AG09319 (cell line): ENCODE measurements at regions not wholly inside any gene's neighbourhood (a gene's known extent, or its start where the extent isn't known, plus 50 kb on each side); places are given as distances from the start of the nearest gene placed in this dataset.
"Not testable (repeated sequence)": the region's sequence is repeated elsewhere in the genome, so short reads cannot be mapped to it uniquely, and the experiment has no call there.

Source experiments
- DNase-seq: peaks from one replicate; pipeline ENCODE4 v3.0.0-alpha.2; 2010; ENCODE audit warnings: low read depth; ENCODE audit errors: extremely low read depth
- TF ChIP-seq, protein P1 (sequence below): IDR thresholded peaks from 2 replicates; pipeline ENCODE4 v1.5.1; 2011; ENCODE audit warnings: low read depth, mild to moderate bottlenecking, inconsistent platforms, low read length, moderate library complexity

DNA sequence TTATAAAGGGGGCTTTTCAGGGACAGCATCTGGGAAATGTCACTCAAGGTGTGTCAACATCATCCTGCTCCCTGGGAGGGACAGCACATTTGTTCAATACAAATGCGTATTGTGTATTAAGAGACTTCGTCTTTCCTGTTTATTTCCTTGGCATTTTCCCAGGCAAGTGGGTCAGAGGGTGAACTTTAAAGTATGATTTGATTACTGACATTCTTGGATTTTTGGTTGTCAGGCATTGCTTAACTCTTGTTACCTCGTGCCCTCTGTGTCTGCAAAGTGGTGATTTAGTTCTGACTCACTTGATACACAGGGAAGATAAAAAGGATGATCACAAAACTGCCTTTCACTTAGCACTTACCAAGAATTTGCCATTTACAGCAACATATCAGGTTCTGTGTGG is 292.7 kb downstream of the SUCLA2 start:
- DNase-seq: no peak
- TF ChIP-seq, protein P1, sequence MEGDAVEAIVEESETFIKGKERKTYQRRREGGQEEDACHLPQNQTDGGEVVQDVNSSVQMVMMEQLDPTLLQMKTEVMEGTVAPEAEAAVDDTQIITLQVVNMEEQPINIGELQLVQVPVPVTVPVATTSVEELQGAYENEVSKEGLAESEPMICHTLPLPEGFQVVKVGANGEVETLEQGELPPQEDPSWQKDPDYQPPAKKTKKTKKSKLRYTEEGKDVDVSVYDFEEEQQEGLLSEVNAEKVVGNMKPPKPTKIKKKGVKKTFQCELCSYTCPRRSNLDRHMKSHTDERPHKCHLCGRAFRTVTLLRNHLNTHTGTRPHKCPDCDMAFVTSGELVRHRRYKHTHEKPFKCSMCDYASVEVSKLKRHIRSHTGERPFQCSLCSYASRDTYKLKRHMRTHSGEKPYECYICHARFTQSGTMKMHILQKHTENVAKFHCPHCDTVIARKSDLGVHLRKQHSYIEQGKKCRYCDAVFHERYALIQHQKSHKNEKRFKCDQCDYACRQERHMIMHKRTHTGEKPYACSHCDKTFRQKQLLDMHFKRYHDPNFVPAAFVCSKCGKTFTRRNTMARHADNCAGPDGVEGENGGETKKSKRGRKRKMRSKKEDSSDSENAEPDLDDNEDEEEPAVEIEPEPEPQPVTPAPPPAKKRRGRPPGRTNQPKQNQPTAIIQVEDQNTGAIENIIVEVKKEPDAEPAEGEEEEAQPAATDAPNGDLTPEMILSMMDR: no peak

DNA sequence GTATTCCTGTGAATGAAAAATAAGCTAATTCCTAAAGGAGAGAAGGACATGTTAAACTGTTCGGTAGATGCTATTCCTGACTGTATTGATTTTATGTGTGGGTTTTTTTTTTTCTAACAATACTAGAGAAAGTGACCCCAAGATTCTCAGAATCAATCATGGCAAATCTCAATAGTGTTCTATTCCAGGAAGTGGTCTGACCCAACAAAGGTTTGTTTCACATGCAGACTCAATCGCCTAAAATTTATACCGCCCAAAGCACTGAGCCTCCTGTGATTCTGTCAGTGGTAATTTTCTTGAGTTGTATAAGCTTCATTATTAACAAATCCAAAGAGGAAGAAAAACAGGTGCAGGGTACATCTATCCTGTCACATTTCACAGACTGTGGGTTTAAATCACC is 293.7 kb downstream of the SUCLA2 start:
- no peak for DNase-seq
- TF ChIP-seq, protein P1: no peak

DNA sequence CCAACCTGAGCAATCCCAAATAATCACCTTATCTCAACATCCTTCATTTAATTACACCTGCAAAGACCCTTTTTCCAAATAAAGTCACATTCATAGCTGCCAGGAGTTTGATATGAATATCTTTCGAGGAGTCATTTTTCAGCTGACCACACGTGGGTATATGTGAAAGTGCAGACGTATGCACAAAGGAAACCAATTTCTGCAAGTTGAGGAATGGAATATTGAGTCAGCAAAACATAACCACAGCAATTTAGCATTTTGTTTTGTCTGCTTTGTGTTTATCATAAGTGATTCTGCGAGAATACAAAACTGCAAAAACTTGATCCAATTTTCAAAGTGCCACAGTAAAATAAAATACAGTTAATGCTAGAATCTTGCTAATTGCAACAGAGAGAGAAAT is 295.9 kb downstream of the SUCLA2 start:
- TF ChIP-seq, protein P1: no peak

DNA sequence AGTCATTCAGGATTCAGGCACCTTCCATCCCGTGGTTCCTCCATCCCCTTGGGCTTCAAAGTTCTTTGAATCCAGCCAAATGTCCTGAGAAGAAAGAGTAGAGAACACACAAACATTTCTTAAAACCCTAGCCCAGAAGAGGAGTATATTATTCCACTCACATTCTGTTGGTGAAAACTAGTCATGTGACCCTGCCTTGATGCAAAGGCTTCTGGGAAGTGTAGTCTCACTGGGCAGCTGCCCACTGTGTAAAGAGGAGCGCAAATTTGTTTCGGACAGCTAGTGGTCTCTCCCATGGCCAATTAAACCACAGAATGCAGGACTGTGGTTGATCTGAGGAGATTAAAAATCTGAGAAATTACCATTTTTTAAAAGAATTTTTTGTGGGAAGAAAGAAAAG is 304.4 kb downstream of the SUCLA2 start:
- no peak for DNase-seq

More for the DNA sequence above, 295.9 kb downstream of the SUCLA2 start:
- no peak for DNase-seq

DNA sequence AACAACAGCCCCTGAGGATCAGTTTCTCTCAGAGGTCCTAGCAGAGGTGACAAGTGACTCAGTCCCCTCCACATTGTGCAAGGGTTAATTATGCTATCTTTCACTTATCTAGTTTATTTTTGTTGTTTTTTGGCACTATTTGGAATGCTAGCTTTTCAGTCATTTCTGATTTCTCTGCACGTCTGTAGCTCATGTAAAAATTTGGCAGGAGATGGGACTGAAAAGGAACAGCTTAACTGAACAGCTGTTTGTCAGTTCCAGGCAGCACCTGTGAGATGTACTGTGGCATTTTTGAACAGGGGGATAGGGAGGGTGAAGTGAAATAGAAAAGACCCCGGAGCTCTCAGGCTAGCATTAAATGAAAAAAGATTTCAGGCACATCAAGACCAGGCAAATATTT is 313.5 kb downstream of the SUCLA2 start:
- no peak for DNase-seq
- TF ChIP-seq, protein P1: no peak

More for the DNA sequence above, 304.4 kb downstream of the SUCLA2 start:
- TF ChIP-seq, protein P1: no peak

DNA sequence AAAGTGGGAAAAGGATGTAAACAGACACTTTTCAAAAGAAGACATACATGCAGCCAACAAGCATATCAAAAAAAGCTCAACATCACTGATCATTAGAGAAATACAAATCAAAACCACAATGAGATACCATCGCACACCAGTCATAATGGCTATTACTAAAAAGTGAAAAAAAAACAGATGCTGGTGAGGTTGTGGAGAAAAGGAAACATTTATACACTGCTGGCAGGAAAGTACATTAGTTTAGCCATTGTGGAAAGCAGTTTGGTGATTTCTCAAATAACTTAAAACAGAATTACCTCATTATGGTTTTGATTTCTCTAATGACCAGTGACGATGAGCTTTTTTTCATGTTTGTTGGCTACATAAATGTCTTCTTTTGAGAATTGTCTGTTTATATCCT is 315.9 kb downstream of the SUCLA2 start:
- not testable (repeated sequence) for DNase-seq

DNA sequence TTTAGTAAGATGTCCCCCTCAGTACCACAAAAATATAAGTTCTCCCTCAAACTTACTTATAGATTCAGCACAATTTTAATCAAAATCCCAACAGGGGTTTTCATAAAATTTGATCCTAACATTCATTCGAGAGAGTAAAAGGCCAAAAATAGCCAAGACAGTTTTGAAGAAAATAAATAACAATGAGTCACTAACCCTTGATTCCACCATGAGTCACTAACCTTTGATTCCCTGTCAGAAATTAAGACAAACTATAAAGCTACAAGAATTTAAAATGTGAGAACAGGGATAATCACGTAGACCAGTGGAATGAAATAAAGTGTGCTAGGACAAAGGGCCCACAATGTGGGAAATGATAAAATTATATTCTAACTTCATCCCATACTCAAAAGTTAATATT is 320.3 kb downstream of the SUCLA2 start:
- TF ChIP-seq, protein P1: no peak
- DNase-seq: no peak

DNA sequence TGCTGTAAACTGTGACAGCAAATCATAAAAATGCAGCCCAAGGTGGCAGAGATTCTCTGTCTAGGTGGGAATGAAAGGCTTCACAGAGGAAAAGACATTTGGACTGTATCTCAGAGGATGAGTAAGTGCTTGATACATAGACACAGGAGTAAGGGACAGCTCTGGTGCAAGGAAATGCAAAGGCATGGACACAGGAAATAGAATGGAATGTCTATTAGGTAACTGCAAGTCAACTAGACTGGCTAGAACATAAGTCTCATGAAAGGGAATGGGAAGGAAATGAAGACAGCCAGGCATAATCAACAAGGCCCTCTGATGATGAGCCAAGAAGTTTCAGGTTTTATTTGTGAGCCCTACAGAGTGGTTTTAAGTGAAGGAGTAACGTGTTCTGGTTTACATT is 321.7 kb downstream of the SUCLA2 start:
- DNase-seq: no peak
- TF ChIP-seq, protein P1: no peak
